ENCODE measurements at regions not wholly inside any gene's neighbourhood (a gene's known extent, or its start where the extent isn't known, plus 50 kb on each side); places are given as distances from the start of the nearest gene placed in this dataset.
"Not testable (repeated sequence)": the region's sequence is repeated elsewhere in the genome, so short reads cannot be mapped to it uniquely, and the experiment has no call there.

GRCh38 chr3:16077146-16077545, 97.3 kb upstream of the GALNT15 start:
- DNase-seq = not testable (repeated sequence)

GRCh38 chr3:16077681-16078080, 96.8 kb upstream of the GALNT15 start:
- DNase-seq = not testable (repeated sequence)

- no peak for DNase-seq
These were observed 95.0 kb upstream of the GALNT15 start for GRCh38 chr3:16079519-16079918.

- DNase-seq = no peak
These were observed 92.8 kb upstream of the GALNT15 start for GRCh38 chr3:16081661-16082060.

- DNase-seq = no peak
These were observed 89.6 kb upstream of the GALNT15 start for GRCh38 chr3:16084887-16085286.

DNA sequence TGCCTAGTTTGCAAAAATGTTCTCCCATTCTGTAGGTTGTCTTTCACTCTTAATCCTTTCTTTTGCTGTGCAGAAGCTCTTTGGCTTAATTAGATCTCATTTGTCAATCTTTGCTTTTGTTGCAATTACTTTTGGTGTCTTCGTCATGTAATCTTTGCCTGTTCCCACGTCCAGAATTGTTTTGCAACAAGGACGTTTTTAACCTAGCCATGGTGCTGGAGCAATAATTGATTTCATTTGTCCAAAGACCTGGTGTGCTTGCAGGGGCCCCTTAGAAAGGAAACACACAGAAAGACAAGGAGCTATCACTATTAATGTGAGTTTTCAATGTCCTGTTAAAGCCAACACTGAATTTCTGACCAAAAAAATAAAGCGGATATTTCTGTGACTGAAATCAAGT, 89.1 kb upstream of the GALNT15 start:
- no peak for DNase-seq

GRCh38 chr3:16085884-16086608, 88.4 kb upstream of the GALNT15 start:
- no peak for DNase-seq

GRCh38 chr3:16086690-16087089, 87.8 kb upstream of the GALNT15 start:
- peak in 1 of 2 experiments; percentile 14 for DNase-seq

- no peak for DNase-seq
These were observed 86.0 kb upstream of the GALNT15 start for GRCh38 chr3:16088496-16088895.

GRCh38 chr3:16089521-16089920, 85.0 kb upstream of the GALNT15 start:
- no peak for DNase-seq

DNA sequence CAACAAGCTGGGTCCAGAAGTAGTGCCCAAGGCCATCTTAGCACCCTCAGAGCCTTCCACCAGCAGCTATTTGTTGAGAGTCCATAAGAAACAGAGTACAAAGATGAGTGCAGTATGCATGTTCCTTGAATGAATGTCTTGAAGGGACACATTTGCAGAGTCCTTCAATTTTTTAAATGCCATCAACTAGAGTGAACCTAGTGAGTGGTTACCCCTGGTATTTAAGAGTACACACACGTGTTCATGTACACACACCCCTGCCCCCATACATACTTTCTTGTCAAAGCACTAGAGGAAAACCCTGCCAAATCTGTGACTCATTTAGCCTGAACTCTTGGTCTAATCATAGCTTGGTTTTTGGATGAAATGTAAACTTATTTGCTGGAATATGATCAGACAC, 84.5 kb upstream of the GALNT15 start:
- DNase-seq = no peak

GRCh38 chr3:16090706-16091105, 83.8 kb upstream of the GALNT15 start:
- DNase-seq = no peak

DNA sequence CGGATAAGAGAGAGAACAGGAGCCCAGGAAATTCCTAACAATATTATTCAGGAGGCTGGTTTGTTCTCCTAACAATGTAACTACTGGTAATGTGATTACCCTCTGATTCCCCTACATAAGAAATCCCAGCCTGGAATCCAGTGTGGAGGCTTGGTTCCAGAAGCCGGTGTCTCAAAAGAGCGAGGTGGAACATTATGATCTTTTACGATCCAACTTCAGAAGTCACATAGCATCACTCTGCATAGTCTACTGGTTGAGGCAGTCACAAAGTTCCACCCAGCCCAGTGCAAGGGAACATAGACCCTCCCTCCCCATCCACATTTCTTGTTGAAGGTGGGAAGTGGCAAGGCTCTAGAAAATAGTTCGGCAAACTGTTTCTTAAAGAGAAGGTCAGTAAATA, 81.6 kb upstream of the GALNT15 start:
- no peak for DNase-seq

DNA sequence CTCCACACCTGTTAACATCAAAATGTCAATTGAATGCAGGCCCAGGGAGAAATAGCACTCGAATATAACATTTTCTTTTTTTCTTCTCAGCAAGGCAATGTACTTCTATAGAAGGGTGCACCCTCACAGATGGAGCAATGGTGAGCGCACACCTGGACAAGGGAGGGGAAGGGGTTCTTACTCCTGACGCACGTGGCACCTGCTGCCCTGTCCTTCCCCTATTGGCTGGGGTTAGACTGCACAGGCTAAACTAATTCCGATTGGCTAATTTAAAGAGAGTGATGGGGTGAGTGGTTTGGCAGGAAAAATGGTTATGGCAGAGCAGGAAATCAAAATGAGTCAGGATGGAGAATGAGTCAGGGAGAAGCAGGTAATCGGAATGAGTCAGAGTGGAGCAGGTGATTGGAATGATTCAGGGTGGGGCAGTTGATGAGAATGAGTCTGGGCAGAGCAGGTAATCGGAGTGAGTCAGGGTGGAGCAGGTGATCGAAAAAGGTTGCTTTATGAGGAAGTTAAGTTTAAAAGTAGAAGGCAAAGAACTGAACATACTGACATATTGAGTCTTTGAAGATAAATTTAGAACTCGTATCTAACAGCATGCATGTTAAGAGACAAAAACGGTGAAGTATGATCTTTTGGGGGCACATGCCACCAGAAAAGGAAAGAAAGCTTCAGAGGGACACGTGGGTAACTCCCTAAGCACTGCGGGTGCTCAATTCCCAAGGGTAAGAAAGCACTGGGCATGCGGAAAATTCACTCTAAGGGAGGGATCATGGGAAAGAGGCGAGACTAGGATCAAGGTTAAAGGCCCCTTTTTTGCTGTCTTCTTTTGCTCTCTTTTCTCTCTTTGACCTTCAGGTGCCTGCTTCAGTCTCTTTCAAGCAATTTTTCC, 72.9 kb upstream of the GALNT15 start:
- peak in 1 of 2 experiments; percentile 12 for DNase-seq

GRCh38 chr3:16102187-16102561, 72.3 kb upstream of the GALNT15 start:
- DNase-seq = no peak

- no peak for DNase-seq
These were observed 71.5 kb upstream of the GALNT15 start for GRCh38 chr3:16102905-16103364.

DNA sequence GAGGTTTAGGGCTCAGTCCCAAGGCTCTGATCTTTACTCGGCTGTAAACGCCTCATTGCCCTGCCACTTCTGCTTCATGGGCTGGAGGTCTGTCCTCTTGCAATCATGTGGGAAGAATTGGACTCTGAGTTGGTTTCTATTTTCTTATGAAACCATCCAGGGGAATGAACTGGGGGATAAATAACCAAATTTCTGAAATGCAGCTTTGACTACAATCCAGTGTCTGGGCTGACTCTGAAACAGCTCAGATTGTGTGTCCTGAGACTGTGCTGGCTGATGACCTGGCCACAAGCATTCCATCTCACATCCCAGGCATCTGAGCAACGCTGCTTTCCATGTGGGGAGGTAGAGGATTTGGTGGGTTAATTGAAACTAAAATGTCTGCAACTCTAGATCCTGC, 71.0 kb upstream of the GALNT15 start:
- no peak for DNase-seq

- DNase-seq = no peak
These were observed 70.3 kb upstream of the GALNT15 start for GRCh38 chr3:16104156-16104555.

DNA sequence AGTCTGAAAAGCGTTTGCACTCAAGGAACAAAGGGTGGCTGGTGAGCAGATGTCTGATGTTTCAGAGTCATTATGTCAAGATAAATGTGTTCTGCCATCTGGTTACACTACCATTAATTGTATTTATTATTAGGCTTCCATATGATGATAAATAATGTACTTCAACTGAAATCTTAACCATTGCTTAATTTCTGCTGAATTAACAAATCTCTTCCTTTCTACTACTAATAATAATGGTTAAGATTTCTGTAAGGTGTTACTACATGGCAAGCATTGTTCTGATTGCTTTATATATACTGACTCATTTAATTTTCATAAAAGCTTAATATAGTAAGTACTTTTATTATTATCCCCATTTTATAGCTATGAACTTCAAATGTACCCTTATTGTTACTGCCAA, 68.4 kb upstream of the GALNT15 start:
- no peak for DNase-seq

GRCh38 chr3:16108424-16108823, 66.1 kb upstream of the GALNT15 start:
- no peak for DNase-seq

DNA sequence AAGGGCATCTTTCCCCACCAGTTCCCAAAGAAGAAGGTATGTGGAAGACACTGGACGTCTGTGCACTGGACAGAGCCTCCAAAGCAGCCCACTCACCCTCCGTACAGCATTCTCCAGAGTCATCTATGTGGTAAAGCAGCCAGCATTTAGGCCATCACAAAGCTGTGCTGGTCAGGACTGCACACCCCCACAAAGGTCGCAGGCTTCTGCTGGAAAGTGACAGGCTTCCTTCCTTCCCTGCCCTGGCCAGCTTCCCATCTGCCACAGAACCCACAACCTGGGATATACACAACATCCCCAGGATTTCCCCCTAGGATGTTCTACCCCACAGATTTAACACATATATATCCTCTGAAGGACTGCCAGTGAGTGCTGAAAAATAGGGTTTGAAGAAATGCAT, 64.6 kb upstream of the GALNT15 start:
- no peak for DNase-seq

GRCh38 chr3:16112910-16113504, 61.5 kb upstream of the GALNT15 start:
- DNase-seq = no peak

- DNase-seq = no peak
These were observed 60.8 kb upstream of the GALNT15 start for GRCh38 chr3:16113704-16114103.

DNA sequence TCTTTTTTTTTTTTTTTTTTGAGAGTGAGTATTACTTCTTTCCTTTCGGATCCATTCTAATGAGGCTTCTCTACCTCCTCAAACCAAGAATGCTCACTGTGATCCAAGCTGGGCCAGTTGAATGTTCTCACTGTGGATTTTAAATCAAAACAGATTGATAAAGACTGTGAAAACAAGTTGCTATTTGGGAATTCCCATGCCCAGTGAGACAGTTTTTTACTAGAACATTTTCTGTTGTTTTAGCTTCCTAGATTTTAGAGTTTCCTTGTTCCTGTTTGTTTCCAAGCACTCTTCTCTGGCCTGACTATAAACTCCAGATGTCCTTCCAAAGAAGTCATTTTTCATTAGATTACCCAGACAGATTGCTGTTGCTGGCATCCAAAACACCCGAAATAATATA, 60.1 kb upstream of the GALNT15 start:
- DNase-seq = no peak

Measured in NCI-H526 (cell line).